Muscle of leg (tissue), 3 donors: ENCODE measurements at regions not wholly inside any gene's neighbourhood (a gene's known extent, or its start where the extent isn't known, plus 50 kb on each side); places are given as distances from the start of the nearest gene placed in this dataset.

Experiments used
- DNase-seq: peaks from one replicate; pipeline ENCODE4 v3.0.0; 2013
- H3K27ac ChIP-seq: one replicate; pipeline ENCODE4 v1.5.1; 2013; ENCODE audit warnings: mild to moderate bottlenecking, low read length, control low read depth
- H3K27me3 ChIP-seq: one replicate; pipeline ENCODE4 v1.6.1; 2013; ENCODE audit warnings: low read length; ENCODE audit not compliant: control insufficient read depth, insufficient read depth
- H3K36me3 ChIP-seq: one replicate; pipeline ENCODE4 v1.6.1; 2013; ENCODE audit warnings: low read length; ENCODE audit not compliant: control insufficient read depth, insufficient read depth
- H3K4me1 ChIP-seq: one replicate; pipeline ENCODE4 v1.6.1; 2013; ENCODE audit warnings: low read length; ENCODE audit not compliant: control insufficient read depth, insufficient read depth
- H3K4me3 ChIP-seq: one replicate; pipeline ENCODE4 v1.5.1; 2013; ENCODE audit warnings: low read length, control low read depth
- H3K9me3 ChIP-seq: replicated peaks from 2 replicates; pipeline ENCODE4 v1.6.1; 2013; ENCODE audit warnings: low read depth, low read length; ENCODE audit not compliant: control insufficient read depth
- WGBS: methylation state at CpG from one replicate; pipeline ENCODE4 v1.1.5; 2013; ENCODE audit warnings: missing lambda C conversion rate; ENCODE audit not compliant: insufficient coverage; 5-methylcytosine and 5-hydroxymethylcytosine counted together

DNA sequence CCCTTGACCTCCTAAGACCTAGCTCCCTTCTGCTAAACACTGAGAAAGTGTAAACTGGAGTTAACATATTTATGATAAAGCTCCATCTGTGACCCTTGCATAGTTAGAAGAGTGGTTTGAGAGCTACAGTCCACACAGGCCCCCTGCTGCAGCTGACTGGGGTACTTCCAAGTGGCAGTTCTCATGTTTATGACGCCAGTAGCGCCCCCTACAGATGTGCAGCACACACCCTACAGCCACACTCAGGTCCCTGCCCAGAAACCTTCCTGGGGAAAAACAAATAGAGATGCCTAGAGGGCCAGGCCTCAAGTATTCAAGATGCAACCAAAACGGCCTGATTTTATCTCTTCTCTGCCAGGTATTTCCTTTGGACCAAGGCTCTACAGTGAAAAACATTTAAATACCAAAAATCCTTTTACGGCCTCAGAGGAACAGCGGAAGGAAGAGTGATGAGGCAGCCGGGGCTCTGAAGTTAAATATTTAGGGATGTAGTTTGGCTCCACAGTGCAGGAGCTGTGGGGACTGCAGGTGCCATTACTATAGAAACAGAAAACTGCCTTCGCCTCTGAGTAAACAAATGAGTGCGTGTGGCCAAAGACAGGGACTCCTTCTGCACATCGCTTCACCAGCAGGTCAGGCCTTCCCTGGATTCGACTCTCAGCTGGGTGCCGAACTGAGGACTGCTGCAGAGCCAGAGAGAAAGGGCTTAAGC lies 553.1 kb downstream of the EFNB2 start:
- Histone ChIP-seq H3K27ac (no peak overlapping the region), H3K36me3 (no peaks in the 10 kb centered on the region), H3K4me1 (no peaks in the 10 kb centered on the region), H3K9me3 (no peaks in the 10 kb centered on the region), H3K4me3 (no peak overlapping the region), H3K27me3 (no peaks in the 10 kb centered on the region)
- DNase-seq = peak; percentile 78
- WGBS = 48% methylated on average over 7 of the region's 11 CpGs

DNA sequence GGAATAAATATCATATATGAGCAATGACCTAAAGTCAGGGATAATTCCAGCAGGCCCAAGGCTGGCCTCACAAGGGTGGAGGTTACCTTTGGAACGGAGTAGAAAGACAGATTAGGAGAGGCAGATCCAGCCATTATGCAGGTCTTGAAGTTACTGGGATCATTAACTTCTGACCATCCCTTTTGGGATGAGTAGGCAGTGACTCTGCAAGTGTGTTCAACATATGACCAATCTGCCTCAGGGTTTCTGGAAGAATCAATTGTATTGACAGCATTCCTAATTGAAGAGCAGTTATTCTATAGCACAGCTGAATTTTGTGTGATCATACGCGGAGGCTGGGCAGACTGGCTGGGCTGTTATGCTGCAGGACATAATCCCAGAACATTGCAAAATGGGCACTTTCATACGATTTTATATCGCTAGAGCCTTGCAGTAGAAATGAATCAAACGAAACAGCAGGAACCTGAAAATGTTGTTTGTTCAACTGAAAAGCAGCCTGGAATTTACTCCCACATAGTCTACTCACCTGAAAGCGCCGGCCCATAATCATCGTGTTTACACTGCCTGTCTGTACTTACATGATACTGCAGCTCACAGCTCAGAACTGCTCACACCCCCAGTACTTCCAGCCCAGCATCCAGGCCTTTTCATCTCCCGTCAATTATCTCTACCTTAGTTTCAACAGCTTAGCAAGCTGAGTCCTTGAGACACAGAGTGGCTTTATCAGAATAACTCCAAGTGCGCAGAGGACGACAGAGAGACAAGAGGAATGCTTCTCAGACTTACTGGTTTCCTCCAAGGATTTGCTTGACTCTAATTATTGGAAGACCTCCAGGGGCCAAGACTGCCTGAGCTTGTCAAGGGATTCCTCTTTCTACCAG lies 556.1 kb downstream of the EFNB2 start:
- no peak overlapping the region for H3K4me3 ChIP-seq
- H3K27me3 ChIP-seq = no peaks in the 10 kb centered on the region
- no peaks in the 10 kb centered on the region for H3K9me3 ChIP-seq
- H3K27ac ChIP-seq = no peak overlapping the region
- no peaks in the 10 kb centered on the region for H3K4me1 ChIP-seq
- no peaks in the 10 kb centered on the region for H3K36me3 ChIP-seq
- WGBS = 78% methylated on average over 10 of the region's 12 CpGs
- DNase-seq = no peak

DNA sequence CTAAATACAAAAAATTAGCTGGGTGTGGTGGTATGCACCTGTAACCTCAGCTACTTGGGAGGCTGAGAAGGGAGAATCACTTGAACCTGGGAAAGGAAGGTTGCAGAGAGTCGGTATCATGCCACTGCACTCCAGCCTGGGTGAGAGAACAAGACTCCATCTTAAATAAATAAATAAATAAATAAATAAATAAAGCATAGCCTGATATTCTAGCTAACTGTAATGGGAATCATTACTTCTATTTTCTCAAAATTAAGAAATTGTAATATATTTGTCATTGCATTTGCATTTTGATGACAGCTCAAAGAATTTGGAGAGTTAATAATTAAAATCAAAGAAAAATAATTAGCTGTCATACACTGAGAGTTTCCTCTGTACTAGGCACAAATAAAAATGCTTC lies 561.1 kb downstream of the EFNB2 start:
- Histone ChIP-seq H3K27me3 (no peaks in the 10 kb centered on the region), H3K27ac (no peak overlapping the region), H3K4me1 (no peaks in the 10 kb centered on the region), H3K36me3 (no peaks in the 10 kb centered on the region), H3K4me3 (no peak overlapping the region), H3K9me3 (no peaks in the 10 kb centered on the region)
- DNase-seq = no peak
- no CpG with 5 or more reads among the region's 1 CpG for WGBS

DNA sequence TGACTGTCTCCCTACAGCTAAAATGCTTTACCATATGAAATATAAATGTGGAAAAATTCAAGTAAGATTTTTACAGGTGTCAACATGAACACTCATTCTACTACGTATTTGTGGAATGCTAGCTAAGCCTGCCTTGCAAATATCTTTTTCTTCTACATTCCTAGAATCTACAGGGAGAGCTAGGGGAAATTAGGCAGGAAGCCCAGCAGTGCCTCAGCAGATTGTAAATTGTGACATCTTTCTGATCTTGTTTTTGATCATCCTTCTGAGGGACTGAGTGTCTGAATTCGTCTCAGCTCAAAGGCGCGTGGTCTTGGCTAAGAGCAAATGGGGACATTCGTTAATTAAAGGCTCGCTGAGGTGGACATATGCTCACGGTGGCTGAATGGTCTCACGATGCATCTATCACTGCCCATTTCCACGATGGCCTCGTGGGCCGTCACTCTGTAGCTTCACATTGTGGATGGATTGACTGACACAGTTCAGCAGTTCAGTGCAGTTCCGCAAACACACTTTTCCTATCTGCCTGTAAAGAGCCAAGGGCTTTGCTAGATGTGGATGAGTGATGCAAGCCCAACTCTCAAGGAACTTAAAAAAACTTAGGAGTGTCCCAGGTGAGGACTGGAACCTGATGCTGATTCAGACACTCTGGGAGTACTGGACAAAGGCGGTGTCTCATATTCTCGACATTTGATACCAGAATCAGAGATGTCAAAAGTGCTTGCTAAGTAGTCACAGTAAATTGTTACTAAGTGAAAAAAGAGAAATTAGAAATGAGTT lies 562.5 kb downstream of the EFNB2 start:
- Histone ChIP-seq H3K27ac (no peak overlapping the region), H3K4me3 (no peak overlapping the region), H3K9me3 (no peaks in the 10 kb centered on the region), H3K36me3 (no peaks in the 10 kb centered on the region), H3K27me3 (no peaks in the 10 kb centered on the region), H3K4me1 (no peaks in the 10 kb centered on the region)
- 39% methylated on average over 10 of the region's 14 CpGs for WGBS
- DNase-seq = peak; percentile 48

DNA sequence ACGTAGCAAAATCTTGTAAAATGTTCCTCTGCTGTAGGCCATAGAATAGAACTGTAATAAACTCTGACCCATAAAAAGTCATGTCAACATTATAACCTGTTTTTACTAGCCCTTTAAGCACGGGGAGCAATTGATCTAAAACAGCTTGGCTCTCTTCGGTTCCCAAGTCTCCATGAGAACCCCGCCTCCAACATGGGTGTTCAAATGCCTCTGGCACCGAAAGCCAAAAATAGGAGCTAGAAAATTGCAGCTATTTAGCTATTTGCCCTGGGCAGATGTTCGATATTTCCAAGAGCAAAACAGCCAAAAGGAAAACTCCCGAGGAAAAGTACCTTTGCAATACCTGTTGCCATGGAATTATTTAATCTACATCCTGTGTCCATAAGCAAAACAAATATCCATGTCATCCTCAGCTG lies 563.1 kb downstream of the EFNB2 start:
- H3K27me3 ChIP-seq = no peaks in the 10 kb centered on the region
- no peak overlapping the region for H3K27ac ChIP-seq
- DNase-seq = peak; percentile 50
- H3K4me1 ChIP-seq = no peaks in the 10 kb centered on the region
- whole genome bisulfite sequencing = 29% methylated on average over 2 of the region's 7 CpGs
- no peaks in the 10 kb centered on the region for H3K36me3 ChIP-seq
- H3K9me3 ChIP-seq = no peaks in the 10 kb centered on the region
- H3K4me3 ChIP-seq = no peak overlapping the region

DNA sequence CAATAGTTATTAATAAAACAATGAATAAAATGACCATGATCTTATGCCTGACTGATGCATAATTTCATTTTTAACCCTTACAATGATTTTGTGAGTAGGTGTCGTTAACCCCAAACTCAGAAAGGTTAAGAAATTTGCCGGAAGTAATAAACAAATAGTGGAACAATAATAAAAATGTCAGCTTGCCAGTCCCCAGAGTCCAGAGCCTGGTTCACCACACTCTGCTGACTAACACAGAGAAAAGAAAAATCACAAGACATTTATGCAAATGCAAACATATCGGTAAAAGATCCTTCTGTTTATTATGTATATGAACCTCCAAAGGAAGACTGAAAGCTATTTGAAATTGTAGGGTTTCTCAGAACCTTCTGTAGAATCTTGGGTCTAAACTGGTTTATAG lies 563.7 kb downstream of the EFNB2 start:
- Histone ChIP-seq H3K4me3 (no peak overlapping the region), H3K27ac (no peak overlapping the region), H3K4me1 (no peaks in the 10 kb centered on the region), H3K27me3 (no peaks in the 10 kb centered on the region), H3K9me3 (no peaks in the 10 kb centered on the region), H3K36me3 (no peaks in the 10 kb centered on the region)
- no peak for DNase-seq
- no CpG with 5 or more reads among the region's 3 CpGs for WGBS

DNA sequence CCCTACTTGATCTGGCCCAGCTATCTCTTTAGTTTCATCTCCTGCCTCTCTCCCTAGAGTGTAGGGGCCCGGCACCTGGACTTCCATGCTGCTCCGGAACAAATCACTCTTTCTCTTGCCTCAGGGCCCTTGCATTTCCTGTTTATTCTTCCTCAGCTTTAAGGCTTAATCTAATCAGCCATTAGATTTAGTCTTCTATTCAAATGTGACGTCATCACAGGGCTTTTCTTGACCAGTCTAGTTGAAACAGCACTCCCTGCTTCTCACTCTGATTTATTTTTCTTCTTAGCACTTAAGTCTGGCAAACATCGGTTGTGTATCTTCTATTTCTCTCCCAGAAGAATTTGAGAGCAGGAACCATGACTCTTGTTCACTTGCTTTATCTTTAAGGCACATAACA lies 564.1 kb downstream of the EFNB2 start:
- H3K4me3 ChIP-seq = no peak overlapping the region
- DNase-seq = no peak
- no peaks in the 10 kb centered on the region for H3K9me3 ChIP-seq
- no peak overlapping the region for H3K27ac ChIP-seq
- no peaks in the 10 kb centered on the region for H3K36me3 ChIP-seq
- WGBS = 67% methylated on average over 3 of the region's 4 CpGs
- no peaks in the 10 kb centered on the region for H3K4me1 ChIP-seq
- H3K27me3 ChIP-seq = no peaks in the 10 kb centered on the region

DNA sequence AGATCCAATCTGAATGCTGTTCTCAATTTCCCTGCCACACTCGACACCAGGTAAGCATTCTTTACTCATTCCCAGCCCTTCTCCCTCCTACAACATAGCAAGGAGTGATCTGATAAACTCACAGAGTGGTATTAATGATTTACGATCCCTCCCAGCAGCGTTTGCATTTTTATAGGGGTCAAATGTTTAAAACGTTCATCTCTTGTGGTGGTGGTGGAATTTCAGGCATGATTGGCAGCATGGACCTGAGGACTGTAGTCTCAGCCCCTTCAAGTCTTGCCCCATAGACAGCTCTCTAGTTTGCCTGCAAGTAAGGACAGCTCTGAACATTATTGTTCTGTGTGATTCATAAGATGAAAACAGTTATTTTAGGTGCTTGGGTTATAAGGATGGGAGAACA lies 565.7 kb downstream of the EFNB2 start:
- no peak for DNase-seq
- H3K36me3 ChIP-seq = no peaks in the 10 kb centered on the region
- no peak overlapping the region for H3K27ac ChIP-seq
- no peak overlapping the region for H3K4me3 ChIP-seq
- no peaks in the 10 kb centered on the region for H3K4me1 ChIP-seq
- H3K27me3 ChIP-seq = no peaks in the 10 kb centered on the region
- no peaks in the 10 kb centered on the region for H3K9me3 ChIP-seq
- WGBS = 33% methylated on average over 1 of the region's 4 CpGs

DNA sequence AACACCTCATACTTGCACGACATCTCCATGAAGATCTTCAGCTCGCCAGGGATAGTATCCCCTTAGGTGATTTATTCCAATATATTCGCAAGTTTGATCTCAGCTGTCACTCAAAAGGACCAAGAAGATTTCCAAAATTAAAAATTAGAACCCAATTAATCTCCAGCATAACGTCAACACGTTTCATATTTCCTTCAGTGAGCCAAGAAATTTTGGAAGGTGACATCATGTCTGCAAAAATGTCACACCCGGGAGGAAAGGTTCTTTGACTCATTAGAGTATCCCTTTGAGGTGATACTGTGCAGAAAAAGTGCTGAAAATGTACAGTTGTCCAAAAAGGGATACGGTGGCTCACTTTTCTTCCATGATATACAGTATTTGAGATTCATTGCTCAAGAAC lies 569.6 kb downstream of the EFNB2 start:
- no peaks in the 10 kb centered on the region for H3K27me3 ChIP-seq
- H3K27ac ChIP-seq = no peak overlapping the region
- DNase-seq = no peak
- H3K36me3 ChIP-seq = no peaks in the 10 kb centered on the region
- H3K9me3 ChIP-seq = no peaks in the 10 kb centered on the region
- 100% methylated on average over 1 of the region's 7 CpGs for WGBS
- H3K4me1 ChIP-seq = no peaks in the 10 kb centered on the region
- H3K4me3 ChIP-seq = no peak overlapping the region

DNA sequence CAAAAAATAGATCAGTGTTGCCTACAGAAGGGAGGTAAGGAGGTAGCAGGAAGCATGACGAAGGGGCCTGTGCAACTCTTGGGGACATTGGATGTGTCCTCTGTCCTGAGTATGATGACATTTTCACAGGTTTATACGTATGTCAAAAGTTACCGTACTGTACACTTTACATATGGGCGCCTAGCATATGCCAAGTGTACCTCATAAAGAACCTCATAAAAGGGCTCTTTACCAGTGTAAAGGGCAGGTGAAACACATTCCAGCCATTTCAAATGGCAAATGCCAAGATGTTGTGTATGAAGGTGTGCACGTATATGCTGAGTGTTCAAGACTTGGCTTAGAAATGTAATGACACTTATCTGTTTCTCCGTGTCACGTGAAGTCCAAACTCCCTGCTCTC lies 573.4 kb downstream of the EFNB2 start:
- Histone ChIP-seq H3K36me3 (no peaks in the 10 kb centered on the region), H3K9me3 (no peaks in the 10 kb centered on the region), H3K4me3 (no peak overlapping the region), H3K4me1 (peaks cover under 1% of the 10 kb centered on the region), H3K27me3 (no peaks in the 10 kb centered on the region), H3K27ac (no peak overlapping the region)
- DNase-seq = no peak
- WGBS = 94% methylated on average over 5 of the region's 7 CpGs
